GM23338 (cell line): ENCODE measurements at regions not wholly inside any gene's neighbourhood (a gene's known extent, or its start where the extent isn't known, plus 50 kb on each side); places are given as distances from the start of the nearest gene placed in this dataset.

Experiments used
- ATAC-seq: fragments of 200-7000 bp; cut with Tn5 transposase; 3 replicates; pipeline ENCODE4 v1.9.1; 2020
- DNase-seq: peaks from one replicate; pipeline ENCODE4 v3.0.0-alpha.2; 2015; ENCODE audit warnings: low spot score
- H2AFZ ChIP-seq: fragments of 200-600 bp; sonication (generic); 2 replicates; pipeline ENCODE4 v1.8.0; 2016; ENCODE audit warnings: antibody characterized with exemption, mild to moderate bottlenecking, moderate library complexity
- H3F3A ChIP-seq: fragments of 200-600 bp; sonication (generic); replicated peaks from 2 replicates; pipeline ENCODE4 v1.8.0; 2017; ENCODE audit warnings: antibody characterized with exemption, mixed run types, low read depth
- H3K27ac ChIP-seq: fragments of 200-600 bp; sonication (generic); 2 replicates; pipeline ENCODE4 v1.6.1; 2016; ENCODE audit warnings: low read depth
- H3K27me3 ChIP-seq: fragments of 200-600 bp; sonication (generic); 2 replicates; pipeline ENCODE4 v1.8.0; 2016; ENCODE audit warnings: mild to moderate bottlenecking, mixed run types, moderate library complexity; ENCODE audit not compliant: insufficient read depth
- H3K36me3 ChIP-seq: fragments of 200-600 bp; sonication (generic); 2 replicates; pipeline ENCODE4 v1.8.0; 2016; ENCODE audit warnings: mild to moderate bottlenecking; ENCODE audit not compliant: insufficient read depth
- H3K4me1 ChIP-seq: fragments of 200-600 bp; sonication (generic); 2 replicates; pipeline ENCODE4 v1.8.0; 2016; ENCODE audit warnings: mild to moderate bottlenecking, moderate library complexity; ENCODE audit not compliant: insufficient read depth
- H3K4me2 ChIP-seq: fragments of 200-600 bp; sonication (generic); 2 replicates; pipeline ENCODE4 v1.7.1; 2017; ENCODE audit warnings: mixed run types
- H3K4me3 ChIP-seq: fragments of 200-600 bp; sonication (generic); 2 replicates; pipeline ENCODE4 v1.6.1; 2016; ENCODE audit warnings: mixed run types
- H3K79me2 ChIP-seq: fragments of 200-600 bp; sonication (generic); replicated peaks from 2 replicates; pipeline ENCODE4 v1.8.0; 2017; ENCODE audit warnings: mild to moderate bottlenecking; ENCODE audit not compliant: insufficient read depth
- H3K9me2 ChIP-seq: fragments of 200-600 bp; sonication (generic); 2 replicates; pipeline ENCODE4 v1.8.0; 2017; ENCODE audit not compliant: insufficient read depth
- H4K20me1 ChIP-seq: fragments of 200-600 bp; sonication (generic); replicated peaks from 2 replicates; pipeline ENCODE4 v1.8.0; 2017; ENCODE audit warnings: mild to moderate bottlenecking; ENCODE audit not compliant: insufficient read depth
- H3K27ac Mint-ChIP-seq: 2 replicates; pipeline ENCODE4 v1.8.0; 2020; ENCODE audit warnings: inconsistent platforms, mild to moderate bottlenecking, moderate library complexity, mixed read lengths
- H3K27me3 Mint-ChIP-seq: 3 replicates; pipeline ENCODE4 v1.8.0; 2022; ENCODE audit warnings: low read depth, mild to moderate bottlenecking, moderate library complexity, mixed read lengths, inconsistent platforms; ENCODE audit not compliant: insufficient read depth, poor library complexity
- H3K36me3 Mint-ChIP-seq: 3 replicates; pipeline ENCODE4 v1.8.0; 2021; ENCODE audit warnings: low read depth, mild to moderate bottlenecking, inconsistent platforms, moderate library complexity, mixed read lengths
- H3K4me1 Mint-ChIP-seq: 3 replicates; pipeline ENCODE4 v1.8.0; 2020; ENCODE audit warnings: mild to moderate bottlenecking, inconsistent platforms, mixed read lengths
- H3K4me3 Mint-ChIP-seq: 3 replicates; pipeline ENCODE4 v1.8.0; 2021; ENCODE audit warnings: moderate library complexity, mild to moderate bottlenecking, inconsistent platforms, mixed read lengths
- H3K9me3 Mint-ChIP-seq: 3 replicates; pipeline ENCODE4 v1.8.0; 2020; ENCODE audit warnings: moderate library complexity, mild to moderate bottlenecking, inconsistent platforms, mixed read lengths
- CREB1 ChIP-seq: fragments of 250-450 bp; sonication (Bioruptor Pico); IDR thresholded peaks from 2 replicates; pipeline ENCODE4 v1.5.0; 2020; ENCODE audit warnings: low read depth, mild to moderate bottlenecking, moderate library complexity
- CTCF ChIP-seq, 2 experiments: fragments of 200-600 bp in 1 of 2; sonication (generic) in 1 of 2; conservative IDR thresholded peaks; 2 replicates each; pipeline versions ENCODE4 v1.5.1 to v1.6.1; 2016 to 2017; ENCODE audit warnings: antibody characterized with exemption in 2 of 2, low read depth in 2 of 2, mild to moderate bottlenecking in 2 of 2, moderate library complexity in 1 of 2
- ETS1 ChIP-seq: IDR thresholded peaks from 2 replicates; pipeline ENCODE4 v1.6.1; 2016; ENCODE audit warnings: antibody characterized with exemption
- EZH2 ChIP-seq: fragments of 200-600 bp; sonication (generic); IDR thresholded peaks from one replicate; pipeline ENCODE4 v1.8.0; 2017; ENCODE audit warnings: antibody characterized with exemption, mild to moderate bottlenecking, low read depth; ENCODE audit not compliant: unreplicated experiment
- EZH2phosphoT487 ChIP-seq: fragments of 200-600 bp; sonication (generic); IDR thresholded peaks from one replicate; pipeline ENCODE4 v1.8.1; 2018; ENCODE audit warnings: antibody characterized with exemption; ENCODE audit not compliant: unreplicated experiment
- JUNB ChIP-seq: IDR thresholded peaks from one replicate; pipeline ENCODE4 v1.6.1; 2016; ENCODE audit warnings: antibody characterized with exemption; ENCODE audit not compliant: unreplicated experiment
- NANOG ChIP-seq: IDR thresholded peaks from 2 replicates; pipeline ENCODE4 v1.6.1; 2016; ENCODE audit warnings: antibody characterized with exemption, borderline replicate concordance
- POLR2AphosphoS5 ChIP-seq: IDR thresholded peaks from 2 replicates; pipeline ENCODE4 v1.6.1; 2016; ENCODE audit warnings: antibody characterized with exemption, low read depth
- STAT1 ChIP-seq: IDR thresholded peaks from one replicate; pipeline ENCODE4 v1.6.1; 2016; ENCODE audit warnings: antibody characterized with exemption; ENCODE audit not compliant: unreplicated experiment
- ZNF114 ChIP-seq: fragments of 250-450 bp; sonication (Bioruptor Pico); IDR thresholded peaks from 2 replicates; pipeline ENCODE4 v1.5.0; 2020; ENCODE audit warnings: mild to moderate bottlenecking, moderate library complexity
- ZNF331 ChIP-seq: fragments of 250-450 bp; sonication (Bioruptor Pico); IDR thresholded peaks from 2 replicates; pipeline ENCODE4 v1.5.0; 2020; ENCODE audit warnings: low read depth, mild to moderate bottlenecking, moderate library complexity
- TF ChIP-seq, protein P1 (sequence below): IDR thresholded peaks from one replicate; pipeline ENCODE4 v1.6.1; 2018; ENCODE audit warnings: antibody characterized with exemption; ENCODE audit not compliant: unreplicated experiment
- TF ChIP-seq, protein P2 (sequence below): fragments of 250-450 bp; sonication (Bioruptor Pico); IDR thresholded peaks from 2 replicates; pipeline ENCODE4 v1.5.0; 2020; ENCODE audit warnings: mild to moderate bottlenecking, moderate library complexity

- no peaks in the 10 kb centered on the region for H3K79me2 ChIP-seq
- Mint-ChIP-seq H3K27me3 (peaks cover 6% of the 10 kb centered on the region), H3K4me1 (no peaks in the 10 kb centered on the region), H3K9me3 (no peaks in the 10 kb centered on the region), H3K36me3 (no peaks in the 10 kb centered on the region), H3K4me3 (no peak overlapping the region), H3K27ac (no peak overlapping the region)
- ATAC-seq: no peak
- H3K4me3 ChIP-seq: no peak overlapping the region
- DNase-seq: no peak
- H2AFZ ChIP-seq: no peak overlapping the region
- no peaks in the 10 kb centered on the region for H3K27me3 ChIP-seq
- H3K27ac ChIP-seq: no peak overlapping the region
- H3F3A ChIP-seq: no peaks in the 10 kb centered on the region
- no peaks in the 10 kb centered on the region for H3K4me1 ChIP-seq
- H4K20me1 ChIP-seq: no peaks in the 10 kb centered on the region
- no peaks in the 10 kb centered on the region for H3K36me3 ChIP-seq
- peaks cover 6% of the 10 kb centered on the region; the same call in 1 of the 2 replicates for H3K9me2 ChIP-seq
- no peak overlapping the region for H3K4me2 ChIP-seq
- no peak for TF ChIP-seq EZH2
- no peak for TF ChIP-seq ZNF331 (CRISPR knock-in tag)
- TF ChIP-seq, protein P1, sequence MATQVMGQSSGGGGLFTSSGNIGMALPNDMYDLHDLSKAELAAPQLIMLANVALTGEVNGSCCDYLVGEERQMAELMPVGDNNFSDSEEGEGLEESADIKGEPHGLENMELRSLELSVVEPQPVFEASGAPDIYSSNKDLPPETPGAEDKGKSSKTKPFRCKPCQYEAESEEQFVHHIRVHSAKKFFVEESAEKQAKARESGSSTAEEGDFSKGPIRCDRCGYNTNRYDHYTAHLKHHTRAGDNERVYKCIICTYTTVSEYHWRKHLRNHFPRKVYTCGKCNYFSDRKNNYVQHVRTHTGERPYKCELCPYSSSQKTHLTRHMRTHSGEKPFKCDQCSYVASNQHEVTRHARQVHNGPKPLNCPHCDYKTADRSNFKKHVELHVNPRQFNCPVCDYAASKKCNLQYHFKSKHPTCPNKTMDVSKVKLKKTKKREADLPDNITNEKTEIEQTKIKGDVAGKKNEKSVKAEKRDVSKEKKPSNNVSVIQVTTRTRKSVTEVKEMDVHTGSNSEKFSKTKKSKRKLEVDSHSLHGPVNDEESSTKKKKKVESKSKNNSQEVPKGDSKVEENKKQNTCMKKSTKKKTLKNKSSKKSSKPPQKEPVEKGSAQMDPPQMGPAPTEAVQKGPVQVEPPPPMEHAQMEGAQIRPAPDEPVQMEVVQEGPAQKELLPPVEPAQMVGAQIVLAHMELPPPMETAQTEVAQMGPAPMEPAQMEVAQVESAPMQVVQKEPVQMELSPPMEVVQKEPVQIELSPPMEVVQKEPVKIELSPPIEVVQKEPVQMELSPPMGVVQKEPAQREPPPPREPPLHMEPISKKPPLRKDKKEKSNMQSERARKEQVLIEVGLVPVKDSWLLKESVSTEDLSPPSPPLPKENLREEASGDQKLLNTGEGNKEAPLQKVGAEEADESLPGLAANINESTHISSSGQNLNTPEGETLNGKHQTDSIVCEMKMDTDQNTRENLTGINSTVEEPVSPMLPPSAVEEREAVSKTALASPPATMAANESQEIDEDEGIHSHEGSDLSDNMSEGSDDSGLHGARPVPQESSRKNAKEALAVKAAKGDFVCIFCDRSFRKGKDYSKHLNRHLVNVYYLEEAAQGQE: no peak
- TF ChIP-seq JUNB: no peak
- TF ChIP-seq NANOG: no peak
- TF ChIP-seq, protein P2, sequence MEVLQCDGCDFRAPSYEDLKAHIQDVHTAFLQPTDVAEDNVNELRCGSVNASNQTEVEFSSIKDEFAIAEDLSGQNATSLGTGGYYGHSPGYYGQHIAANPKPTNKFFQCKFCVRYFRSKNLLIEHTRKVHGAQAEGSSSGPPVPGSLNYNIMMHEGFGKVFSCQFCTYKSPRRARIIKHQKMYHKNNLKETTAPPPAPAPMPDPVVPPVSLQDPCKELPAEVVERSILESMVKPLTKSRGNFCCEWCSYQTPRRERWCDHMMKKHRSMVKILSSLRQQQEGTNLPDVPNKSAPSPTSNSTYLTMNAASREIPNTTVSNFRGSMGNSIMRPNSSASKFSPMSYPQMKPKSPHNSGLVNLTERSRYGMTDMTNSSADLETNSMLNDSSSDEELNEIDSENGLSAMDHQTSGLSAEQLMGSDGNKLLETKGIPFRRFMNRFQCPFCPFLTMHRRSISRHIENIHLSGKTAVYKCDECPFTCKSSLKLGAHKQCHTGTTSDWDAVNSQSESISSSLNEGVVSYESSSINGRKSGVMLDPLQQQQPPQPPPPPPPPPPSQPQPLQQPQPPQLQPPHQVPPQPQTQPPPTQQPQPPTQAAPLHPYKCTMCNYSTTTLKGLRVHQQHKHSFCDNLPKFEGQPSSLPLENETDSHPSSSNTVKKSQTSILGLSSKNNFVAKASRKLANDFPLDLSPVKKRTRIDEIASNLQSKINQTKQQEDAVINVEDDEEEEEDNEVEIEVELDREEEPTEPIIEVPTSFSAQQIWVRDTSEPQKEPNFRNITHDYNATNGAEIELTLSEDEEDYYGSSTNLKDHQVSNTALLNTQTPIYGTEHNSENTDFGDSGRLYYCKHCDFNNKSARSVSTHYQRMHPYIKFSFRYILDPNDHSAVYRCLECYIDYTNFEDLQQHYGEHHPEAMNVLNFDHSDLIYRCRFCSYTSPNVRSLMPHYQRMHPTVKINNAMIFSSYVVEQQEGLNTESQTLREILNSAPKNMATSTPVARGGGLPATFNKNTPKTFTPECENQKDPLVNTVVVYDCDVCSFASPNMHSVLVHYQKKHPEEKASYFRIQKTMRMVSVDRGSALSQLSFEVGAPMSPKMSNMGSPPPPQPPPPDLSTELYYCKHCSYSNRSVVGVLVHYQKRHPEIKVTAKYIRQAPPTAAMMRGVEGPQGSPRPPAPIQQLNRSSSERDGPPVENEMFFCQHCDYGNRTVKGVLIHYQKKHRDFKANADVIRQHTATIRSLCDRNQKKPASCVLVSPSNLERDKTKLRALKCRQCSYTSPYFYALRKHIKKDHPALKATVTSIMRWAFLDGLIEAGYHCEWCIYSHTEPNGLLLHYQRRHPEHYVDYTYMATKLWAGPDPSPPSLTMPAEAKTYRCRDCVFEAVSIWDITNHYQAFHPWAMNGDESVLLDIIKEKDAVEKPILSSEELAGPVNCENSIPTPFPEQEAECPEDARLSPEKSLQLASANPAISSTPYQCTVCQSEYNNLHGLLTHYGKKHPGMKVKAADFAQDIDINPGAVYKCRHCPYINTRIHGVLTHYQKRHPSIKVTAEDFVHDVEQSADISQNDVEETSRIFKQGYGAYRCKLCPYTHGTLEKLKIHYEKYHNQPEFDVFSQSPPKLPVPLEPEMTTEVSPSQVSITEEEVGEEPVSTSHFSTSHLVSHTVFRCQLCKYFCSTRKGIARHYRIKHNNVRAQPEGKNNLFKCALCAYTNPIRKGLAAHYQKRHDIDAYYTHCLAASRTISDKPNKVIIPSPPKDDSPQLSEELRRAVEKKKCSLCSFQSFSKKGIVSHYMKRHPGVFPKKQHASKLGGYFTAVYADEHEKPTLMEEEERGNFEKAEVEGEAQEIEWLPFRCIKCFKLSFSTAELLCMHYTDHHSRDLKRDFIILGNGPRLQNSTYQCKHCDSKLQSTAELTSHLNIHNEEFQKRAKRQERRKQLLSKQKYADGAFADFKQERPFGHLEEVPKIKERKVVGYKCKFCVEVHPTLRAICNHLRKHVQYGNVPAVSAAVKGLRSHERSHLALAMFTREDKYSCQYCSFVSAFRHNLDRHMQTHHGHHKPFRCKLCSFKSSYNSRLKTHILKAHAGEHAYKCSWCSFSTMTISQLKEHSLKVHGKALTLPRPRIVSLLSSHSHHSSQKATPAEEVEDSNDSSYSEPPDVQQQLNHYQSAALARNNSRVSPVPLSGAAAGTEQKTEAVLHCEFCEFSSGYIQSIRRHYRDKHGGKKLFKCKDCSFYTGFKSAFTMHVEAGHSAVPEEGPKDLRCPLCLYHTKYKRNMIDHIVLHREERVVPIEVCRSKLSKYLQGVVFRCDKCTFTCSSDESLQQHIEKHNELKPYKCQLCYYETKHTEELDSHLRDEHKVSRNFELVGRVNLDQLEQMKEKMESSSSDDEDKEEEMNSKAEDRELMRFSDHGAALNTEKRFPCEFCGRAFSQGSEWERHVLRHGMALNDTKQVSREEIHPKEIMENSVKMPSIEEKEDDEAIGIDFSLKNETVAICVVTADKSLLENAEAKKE (CRISPR knock-in tag): no peak
- no peak for TF ChIP-seq STAT1
- no peak for TF ChIP-seq EZH2phosphoT487
- no peak for TF ChIP-seq POLR2AphosphoS5
- TF ChIP-seq ETS1: no peak
- no peak for TF ChIP-seq CTCF (conservative IDR thresholded peaks at IDR 0.05; ENCODE audit: low read depth in 2 of 2)
- TF ChIP-seq ZNF114: no peak
- no peak for TF ChIP-seq CREB1 (CRISPR knock-in tag)
These were observed 57.1 kb upstream of the PCED1B start for GRCh38 chr12:47022296-47022695.
